NCI-H2107 treated with DMSO at 0.1 percent for 48 hours (cell line): ENCODE measurements at regions not wholly inside any gene's neighbourhood (a gene's known extent, or its start where the extent isn't known, plus 50 kb on each side); places are given as distances from the start of the nearest gene placed in this dataset.
"Not testable (repeated sequence)": the region's sequence is repeated elsewhere in the genome, so short reads cannot be mapped to it uniquely, and the experiment has no call there.

Source experiments
- DNase-seq: peaks from one replicate; lab custom pipeline; 2025; ENCODE audit not compliant: unreplicated experiment; lab: John Stamatoyannopoulos, UW

DNA sequence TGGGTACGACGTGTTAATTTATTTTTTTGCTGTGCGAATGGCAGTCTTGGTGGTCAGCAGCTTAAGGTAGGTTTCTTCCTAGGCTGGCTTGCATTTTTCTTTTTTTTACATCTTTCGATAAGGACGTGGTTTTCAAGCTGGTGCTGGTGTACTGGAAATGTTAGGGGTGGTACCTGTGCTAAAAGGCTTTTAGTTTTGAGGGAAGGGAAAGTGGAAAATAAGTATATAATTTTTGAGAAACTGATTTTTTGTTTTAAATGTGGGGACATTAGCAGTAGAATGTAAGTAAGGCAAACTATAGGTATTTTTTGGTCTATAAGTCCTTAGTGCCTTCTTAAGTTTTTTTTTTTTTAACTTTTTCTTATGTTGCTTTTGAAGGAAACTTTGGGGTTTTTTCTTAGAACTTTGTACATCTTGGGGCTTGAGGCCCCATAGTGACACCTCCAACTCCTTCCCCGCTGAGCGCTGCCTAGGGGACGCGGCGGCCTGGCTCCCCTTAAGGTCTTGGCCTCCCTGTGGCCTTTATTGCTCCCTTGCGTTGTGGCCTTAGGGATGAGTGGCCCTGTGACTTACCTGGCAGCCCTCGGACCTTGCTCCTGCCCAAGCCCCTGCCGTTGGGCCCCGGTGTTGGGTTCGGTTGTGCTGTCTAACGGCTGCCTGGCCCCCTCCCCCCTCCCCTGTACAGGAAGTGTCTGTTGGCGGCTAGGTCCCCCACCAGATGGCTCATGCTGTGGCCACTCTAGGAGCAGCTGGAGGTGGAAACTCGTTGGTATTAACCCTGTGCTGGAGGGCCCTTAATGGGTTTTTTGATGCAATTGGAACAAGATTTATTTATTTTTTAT is 88.0 kb upstream of the RPRML start:
- DNase-seq = peak; percentile 77

DNA sequence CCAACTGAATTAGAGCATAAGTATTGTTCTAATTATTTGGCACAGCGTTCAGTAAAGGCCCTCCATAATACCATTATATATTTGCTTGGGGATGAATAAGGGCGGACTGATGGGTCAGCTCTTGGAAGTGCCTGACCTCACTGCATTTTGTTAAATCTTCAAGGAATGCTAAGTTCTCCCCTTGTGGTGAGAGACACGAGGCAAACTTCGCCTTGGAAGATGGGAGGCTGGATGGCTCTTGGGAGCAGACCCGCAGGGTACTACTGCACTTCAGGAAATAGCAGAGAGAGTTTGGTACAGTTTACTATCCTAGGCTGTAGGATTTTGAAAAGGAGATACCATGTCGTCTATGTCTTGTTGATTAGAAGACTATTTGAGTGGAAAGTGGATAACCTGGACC is 87.0 kb upstream of the RPRML start:
- no peak for DNase-seq

DNA sequence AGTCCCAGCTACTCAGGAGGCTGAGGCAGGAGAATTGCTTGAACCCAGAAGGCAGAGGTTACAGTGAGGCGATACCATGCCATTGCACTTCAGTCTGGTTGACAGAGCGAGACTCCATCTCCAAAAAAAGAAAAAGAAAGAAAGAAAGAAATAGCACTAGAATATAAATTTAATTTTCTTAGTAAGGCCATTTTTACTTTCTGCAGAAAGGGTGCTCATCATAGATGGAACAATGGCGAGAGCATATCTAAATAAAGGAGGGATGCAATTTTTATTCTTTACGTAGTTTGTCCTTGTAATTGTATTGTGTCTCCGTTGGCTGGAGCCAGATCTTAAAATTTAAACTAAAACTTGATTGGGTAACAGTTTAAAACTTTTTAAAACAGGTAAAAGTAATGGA is 85.6 kb upstream of the RPRML start:
- DNase-seq = no peak

DNA sequence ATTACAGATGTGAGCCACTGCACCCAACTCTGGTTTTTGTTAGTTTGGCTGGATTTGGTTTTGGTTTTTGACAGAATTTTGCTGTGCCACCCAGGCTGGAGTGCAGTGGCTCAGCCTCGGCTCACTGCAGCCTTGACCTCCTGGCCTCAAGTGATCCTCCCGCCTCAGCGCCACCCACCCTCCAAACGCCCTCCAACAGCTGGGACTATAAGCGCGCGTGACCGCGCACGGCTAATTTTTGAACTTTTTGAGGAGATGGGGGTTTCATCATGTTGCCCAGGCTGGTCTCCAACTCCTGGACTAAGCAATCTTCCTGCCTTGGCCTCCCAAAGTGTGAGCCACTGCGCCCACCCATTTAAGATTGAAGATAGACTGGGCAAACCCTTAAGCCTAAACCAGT is 84.4 kb upstream of the RPRML start:
- DNase-seq = no peak

DNA sequence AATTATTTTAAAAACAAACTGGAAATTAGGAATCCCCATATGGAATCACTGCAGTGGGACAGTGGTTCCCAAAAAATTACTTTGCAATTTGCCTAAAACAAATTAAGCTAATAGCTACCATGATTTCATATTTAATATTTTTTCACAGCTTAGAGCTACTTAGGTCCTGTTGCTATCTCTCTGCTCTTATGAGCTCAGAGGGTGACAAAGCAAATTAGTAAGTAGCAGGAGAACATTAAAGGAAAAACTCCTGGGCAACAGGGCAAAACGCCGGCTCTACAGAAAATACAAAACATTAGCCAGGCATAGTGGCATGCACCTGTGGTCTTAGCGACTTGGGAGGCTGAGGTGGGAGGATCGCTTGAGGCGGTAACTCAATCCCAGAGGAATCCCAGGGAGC is 83.8 kb upstream of the RPRML start:
- DNase-seq = not testable (repeated sequence)

DNA sequence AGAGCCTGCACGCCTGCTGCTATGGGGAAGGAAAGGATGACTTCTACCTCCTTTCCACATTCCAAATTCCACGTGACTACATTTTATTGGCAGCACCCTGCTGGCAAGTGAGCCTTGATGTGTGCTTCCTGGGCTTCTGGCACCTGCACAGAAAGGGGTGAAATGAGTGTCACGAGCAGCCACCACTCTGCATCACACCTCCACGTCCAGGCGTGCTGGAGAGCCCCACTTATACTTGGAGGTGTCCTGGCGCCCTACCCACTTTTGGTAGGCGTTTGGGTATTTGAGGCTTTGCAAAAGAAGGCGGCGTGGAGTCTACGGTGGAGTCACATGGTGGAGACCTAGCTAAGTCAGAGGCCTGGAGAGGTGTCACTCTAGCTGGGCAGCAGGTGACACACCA is 81.0 kb upstream of the RPRML start:
- not testable (repeated sequence) for DNase-seq

DNA sequence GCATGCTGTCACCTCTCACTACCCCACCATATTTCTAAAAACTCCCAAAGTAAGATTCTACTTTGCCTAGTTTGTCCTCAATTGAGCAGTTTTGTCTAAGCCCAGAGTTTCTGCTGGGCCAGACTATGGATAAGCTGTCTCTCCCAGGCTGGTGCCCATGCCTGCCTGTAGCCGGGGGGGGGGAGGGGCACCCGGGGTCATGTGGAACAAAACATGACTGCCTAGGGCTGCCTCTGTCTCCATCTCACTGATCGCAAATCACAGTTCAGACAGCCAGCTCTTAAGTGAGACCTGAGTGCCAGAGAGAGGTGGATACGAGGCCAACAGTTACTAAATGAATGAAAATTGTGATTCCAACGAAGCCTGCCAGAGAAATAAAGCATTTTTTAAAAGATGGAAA is 78.8 kb upstream of the RPRML start:
- no peak for DNase-seq

DNA sequence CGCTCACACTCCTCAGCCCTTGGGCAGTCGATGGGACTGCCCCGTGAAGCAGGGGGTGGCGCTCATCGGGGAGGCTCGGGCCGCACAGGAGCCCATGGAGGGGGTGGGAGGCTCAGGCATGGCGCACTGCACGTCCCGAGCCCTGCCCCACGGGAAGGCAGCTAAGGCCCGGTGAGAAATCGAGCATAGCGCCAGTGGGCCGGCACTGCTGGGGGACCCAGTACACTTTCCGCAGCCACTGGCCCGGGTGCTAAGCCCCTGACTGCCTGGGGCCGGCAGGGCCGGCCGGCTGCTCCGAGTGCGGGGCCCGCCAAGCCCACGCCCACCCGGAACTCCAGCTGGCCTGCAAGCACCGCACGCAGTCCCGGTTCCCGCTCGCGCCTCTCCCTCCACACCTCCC is 78.2 kb upstream of the RPRML start:
- not testable (repeated sequence) for DNase-seq

DNA sequence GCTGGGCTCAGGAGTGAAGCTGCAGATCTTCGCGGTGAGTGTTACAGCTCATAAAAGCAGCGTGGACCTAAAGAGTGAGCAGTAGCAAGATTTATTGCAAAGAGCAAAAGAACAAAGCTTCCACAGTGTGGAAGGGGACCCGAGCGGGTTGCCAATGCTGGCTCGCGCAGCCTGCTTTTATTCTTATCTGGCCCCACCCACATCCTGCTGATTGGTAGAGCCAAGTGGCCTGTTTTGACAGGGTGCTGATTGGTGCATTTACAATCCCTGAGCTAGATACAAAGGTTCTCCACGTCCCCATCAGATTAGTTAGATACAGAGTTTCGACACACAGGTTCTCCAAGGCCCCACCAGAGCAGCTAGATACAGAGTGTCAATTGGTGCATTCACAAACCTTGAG is 77.6 kb upstream of the RPRML start:
- not testable (repeated sequence) for DNase-seq
